Subcutaneous abdominal adipose tissue (tissue), 5 donors: ENCODE measurements at regions not wholly inside any gene's neighbourhood (a gene's known extent, or its start where the extent isn't known, plus 50 kb on each side); places are given as distances from the start of the nearest gene placed in this dataset.

Experiments
- H3K27ac ChIP-seq: one replicate; pipeline ENCODE4 v1.7.0; 2013; ENCODE audit warnings: low read depth, mild to moderate bottlenecking, inconsistent platforms, low read length, moderate library complexity
- H3K27me3 ChIP-seq, 5 donors: one replicate each; pipeline ENCODE4 v1.7.0; 2013; ENCODE audit warnings: low read length in 5 of 5, inconsistent platforms in 1 of 5; ENCODE audit not compliant: control insufficient read depth in 5 of 5, insufficient read depth in 4 of 5
- H3K36me3 ChIP-seq, 5 donors: one replicate each; pipeline ENCODE4 v1.7.0; 2013; ENCODE audit warnings: low read length in 5 of 5; ENCODE audit not compliant: control insufficient read depth in 5 of 5, insufficient read depth in 5 of 5
- H3K4me1 ChIP-seq, 5 donors: one replicate each; pipeline ENCODE4 v1.7.0; 2013; ENCODE audit warnings: low read length in 5 of 5, mild to moderate bottlenecking in 3 of 5, moderate library complexity in 1 of 5; ENCODE audit not compliant: control insufficient read depth in 5 of 5, insufficient read depth in 5 of 5
- H3K4me3 ChIP-seq, 5 donors: one replicate each; pipeline ENCODE4 v1.7.0; 2013; ENCODE audit warnings: low read length in 5 of 5, low read depth in 1 of 5
- H3K9ac ChIP-seq, 5 donors: one replicate each; pipeline ENCODE4 v1.7.0; 2013; ENCODE audit warnings: low read length in 5 of 5, mild to moderate bottlenecking in 4 of 5, moderate library complexity in 3 of 5
- H3K9me3 ChIP-seq, 5 donors: one replicate each; pipeline ENCODE4 v1.7.0; 2013; ENCODE audit warnings: low read length in 5 of 5; ENCODE audit not compliant: control insufficient read depth in 5 of 5
- donor health status: healthy.
- donor health status: healthy.
- donor health status: healthy.
- donor health status: healthy.
- donor health status: healthy.

DNA sequence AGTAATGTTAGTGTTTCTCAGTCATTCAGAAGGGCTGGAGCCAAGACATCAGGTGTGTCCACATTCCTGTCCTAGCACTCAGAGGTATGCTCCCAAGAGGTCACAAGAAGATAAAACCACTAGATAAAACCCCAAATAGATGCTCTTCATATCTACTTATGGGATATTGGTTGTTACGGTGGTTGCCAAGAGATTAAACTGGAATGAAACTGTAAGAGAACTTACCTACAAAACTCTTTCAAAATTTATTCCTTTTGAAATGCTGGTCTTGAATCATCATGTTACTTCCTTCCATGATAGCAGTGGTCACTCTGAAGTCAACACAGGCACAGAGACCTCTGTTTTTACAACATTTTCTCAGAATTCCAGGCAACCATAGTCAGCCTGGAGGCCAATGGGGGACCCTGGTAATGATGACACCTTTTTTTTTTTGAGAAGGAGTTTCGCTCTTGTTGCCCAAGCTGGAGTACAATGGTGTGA lies 122.4 kb upstream of the WSCD1 start:
- H3K27ac ChIP-seq, result no peak overlapping the region
- H3K27me3 ChIP-seq, result peaks cover 4 to 15% (median 6%) of the 10 kb centered on the region in 5 donors
- no peaks in the 10 kb centered on the region for H3K4me1 ChIP-seq
- H3K9me3 ChIP-seq, result peaks cover 0 to 7% (median 3%) of the 10 kb centered on the region in 5 donors
- H3K4me3 ChIP-seq, result no peak overlapping the region
- no peak overlapping the region for H3K9ac ChIP-seq
- H3K36me3 ChIP-seq, result no peaks in the 10 kb centered on the region

- peaks cover 2 to 10% (median 5%) of the 10 kb centered on the region in 5 donors for H3K27me3 ChIP-seq
- peaks cover 0 to 7% (median 3%) of the 10 kb centered on the region in 5 donors for H3K9me3 ChIP-seq
- no peak overlapping the region for H3K9ac ChIP-seq
- H3K27ac ChIP-seq, result no peak overlapping the region
- H3K4me1 ChIP-seq, result no peaks in the 10 kb centered on the region
- no peaks in the 10 kb centered on the region for H3K36me3 ChIP-seq
- no peak overlapping the region for H3K4me3 ChIP-seq
Observed at GRCh38 chr17:5948811-5949210, 121.4 kb upstream of the WSCD1 start.

DNA sequence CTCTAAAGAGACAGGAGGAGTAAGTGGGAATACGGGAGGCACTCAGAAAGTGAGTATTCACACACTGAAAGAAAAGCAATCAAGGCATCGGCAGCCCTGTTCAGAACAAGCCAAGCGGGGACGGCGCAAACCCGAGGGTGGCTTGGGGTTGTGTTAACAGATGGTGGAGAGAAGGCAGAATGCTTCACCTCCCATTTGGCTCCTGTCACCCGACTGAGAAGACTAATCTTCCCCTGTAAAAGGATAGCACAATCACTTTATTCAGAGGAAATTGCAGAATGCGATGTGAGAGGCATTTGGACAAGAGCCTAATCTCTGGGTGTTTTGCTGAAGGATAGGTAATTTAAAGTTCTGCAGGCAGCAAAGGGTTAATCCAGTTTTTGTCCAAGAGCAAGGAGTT lies 119.3 kb upstream of the WSCD1 start:
- Histone ChIP-seq H3K36me3 (no peaks in the 10 kb centered on the region), H3K27ac (no peak overlapping the region), H3K9me3 (peaks cover 5 to 19% (median 13%) of the 10 kb centered on the region in 5 donors), H3K4me3 (no peak overlapping the region), H3K4me1 (no peaks in the 10 kb centered on the region), H3K9ac (no peak overlapping the region), H3K27me3 (peaks cover 0 to 6% (median 2%) of the 10 kb centered on the region in 5 donors)

GRCh38 chr17:5951912-5952311 lies 118.3 kb upstream of the WSCD1 start:
- H3K9ac ChIP-seq, result no peak overlapping the region
- no peaks in the 10 kb centered on the region for H3K4me1 ChIP-seq
- H3K9me3 ChIP-seq, result peaks cover 7 to 29% (median 22%) of the 10 kb centered on the region in 5 donors
- H3K4me3 ChIP-seq, result no peak overlapping the region
- H3K27me3 ChIP-seq, result peaks cover 0 to 7% (median 2%) of the 10 kb centered on the region in 5 donors
- no peak overlapping the region for H3K27ac ChIP-seq
- no peaks in the 10 kb centered on the region for H3K36me3 ChIP-seq

DNA sequence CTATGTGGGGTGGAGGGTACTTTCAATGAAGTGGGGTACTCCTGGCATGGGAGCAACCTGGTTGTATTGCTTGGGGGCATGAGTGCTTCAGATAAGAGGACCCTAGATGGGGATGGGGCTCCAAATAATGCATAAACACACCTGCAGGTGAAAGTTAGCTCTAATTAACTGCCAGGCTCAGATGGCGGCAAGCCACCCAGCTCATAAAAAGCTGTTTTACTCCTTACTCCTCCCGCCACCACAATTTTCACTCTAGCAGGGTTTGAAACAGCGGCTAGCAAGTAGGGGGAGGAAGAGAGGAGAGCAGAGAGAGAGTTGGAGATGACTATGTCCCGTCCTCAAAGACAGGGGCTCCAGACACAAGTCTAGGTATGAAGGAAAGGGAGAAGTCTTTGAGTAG lies 117.7 kb upstream of the WSCD1 start:
- Histone ChIP-seq H3K4me3 (no peak overlapping the region), H3K27ac (no peak overlapping the region), H3K9ac (no peak overlapping the region), H3K27me3 (peaks cover 0 to 10% (median 2%) of the 10 kb centered on the region in 5 donors), H3K4me1 (no peaks in the 10 kb centered on the region), H3K36me3 (no peaks in the 10 kb centered on the region), H3K9me3 (peaks cover 7 to 31% (median 25%) of the 10 kb centered on the region in 5 donors)

DNA sequence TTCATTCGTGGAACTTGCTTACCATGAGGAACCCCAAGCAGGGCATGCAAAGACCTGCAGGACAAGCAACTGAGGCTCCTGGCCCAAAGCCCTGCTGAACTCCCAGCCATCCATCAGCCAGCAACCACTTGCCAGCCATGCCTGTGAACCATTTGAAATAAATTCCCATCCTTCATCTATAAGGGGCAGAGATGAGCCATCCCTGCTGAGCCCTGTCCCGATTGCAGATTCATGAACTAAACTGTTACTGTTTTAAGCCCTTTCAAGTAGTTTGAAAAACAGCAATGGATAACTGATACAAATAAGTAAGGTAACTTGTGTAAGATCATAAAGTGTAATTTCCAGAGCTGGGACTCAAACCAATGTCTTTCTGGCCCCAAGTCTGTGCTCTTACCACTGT lies 114.4 kb upstream of the WSCD1 start:
- Histone ChIP-seq H3K9ac (no peak overlapping the region), H3K4me1 (no peaks in the 10 kb centered on the region), H3K9me3 (peaks cover 7 to 24% (median 20%) of the 10 kb centered on the region in 5 donors), H3K27ac (no peak overlapping the region), H3K4me3 (peak overlapping the region in 1 of 5 donors; percentile 19), H3K27me3 (peaks cover 0 to 10% (median 2%) of the 10 kb centered on the region in 5 donors), H3K36me3 (no peaks in the 10 kb centered on the region)

- Histone ChIP-seq H3K36me3 (no peaks in the 10 kb centered on the region), H3K4me1 (no peaks in the 10 kb centered on the region), H3K9me3 (peaks cover 7 to 26% (median 20%) of the 10 kb centered on the region in 5 donors), H3K4me3 (no peak overlapping the region), H3K27ac (no peak overlapping the region), H3K27me3 (peaks cover 0 to 6% (median 0%) of the 10 kb centered on the region in 5 donors), H3K9ac (no peak overlapping the region)
Observed at GRCh38 chr17:5958850-5959249, 111.3 kb upstream of the WSCD1 start.

DNA sequence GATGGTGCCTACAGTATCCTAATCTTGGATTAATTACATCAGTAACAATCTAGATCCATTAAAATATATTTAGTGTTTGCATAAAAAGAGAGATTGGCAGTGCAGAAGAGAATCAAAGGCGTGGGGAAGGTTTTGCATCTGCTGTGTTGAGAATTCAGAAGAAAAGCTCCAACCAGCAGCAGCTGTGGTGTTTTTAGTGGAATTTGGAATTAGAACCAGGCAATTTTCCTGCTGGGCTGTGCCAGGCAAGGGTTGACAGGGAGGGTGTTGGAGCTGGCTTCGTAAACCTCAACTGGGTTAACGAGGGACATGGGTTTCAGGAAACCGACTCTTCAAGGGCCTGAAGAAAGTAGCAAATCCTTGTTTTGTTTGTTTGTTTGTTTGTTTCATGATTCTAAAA lies 107.8 kb upstream of the WSCD1 start:
- H3K27ac ChIP-seq, result no peak overlapping the region
- H3K9me3 ChIP-seq, result peaks cover 0 to 2% (median 0%) of the 10 kb centered on the region in 5 donors
- no peak overlapping the region for H3K4me3 ChIP-seq
- H3K4me1 ChIP-seq, result no peaks in the 10 kb centered on the region
- no peak overlapping the region for H3K9ac ChIP-seq
- no peaks in the 10 kb centered on the region for H3K36me3 ChIP-seq
- H3K27me3 ChIP-seq, result peaks cover 0 to 4% (median 0%) of the 10 kb centered on the region in 5 donors

GRCh38 chr17:5971969-5972368 lies 98.2 kb upstream of the WSCD1 start:
- H3K36me3 ChIP-seq, result no peaks in the 10 kb centered on the region

DNA sequence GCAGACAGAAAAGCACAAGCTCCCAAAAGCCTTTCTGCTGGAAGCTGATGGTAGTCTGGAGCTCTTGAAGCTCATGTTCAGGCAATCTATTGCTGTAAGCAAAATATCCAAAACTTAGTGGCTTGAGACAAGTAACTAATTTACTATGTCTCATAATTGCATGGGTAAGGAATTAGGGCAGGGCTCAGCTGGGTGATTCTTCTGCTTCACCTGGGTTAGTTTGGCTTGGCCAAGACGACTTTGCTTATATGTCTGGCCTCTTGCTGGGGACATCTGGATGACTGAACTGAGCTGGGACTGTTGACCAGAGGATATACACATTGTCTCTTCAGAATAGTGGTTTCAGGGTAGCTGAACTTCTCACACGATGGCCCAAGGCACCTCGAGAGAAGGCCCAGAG lies 96.8 kb upstream of the WSCD1 start:
- H3K36me3 ChIP-seq, result no peaks in the 10 kb centered on the region
- no peaks in the 10 kb centered on the region for H3K4me1 ChIP-seq
- no peak overlapping the region for H3K27ac ChIP-seq
- no peak overlapping the region for H3K9ac ChIP-seq
- peaks cover 0 to 7% (median 3%) of the 10 kb centered on the region in 5 donors for H3K27me3 ChIP-seq
- H3K9me3 ChIP-seq, result peaks cover 0 to 18% (median 11%) of the 10 kb centered on the region in 5 donors
- H3K4me3 ChIP-seq, result peak overlapping the region in 1 of 5 donors; percentile 29

More at GRCh38 chr17:5971969-5972368, 98.2 kb upstream of the WSCD1 start:
- Histone ChIP-seq H3K4me3 (no peak overlapping the region), H3K27me3 (peaks cover 0 to 7% (median 0%) of the 10 kb centered on the region in 5 donors), H3K9ac (no peak overlapping the region), H3K4me1 (no peaks in the 10 kb centered on the region), H3K27ac (no peak overlapping the region), H3K9me3 (peaks cover 0 to 25% (median 14%) of the 10 kb centered on the region in 5 donors)
